ENCODE measurements at regions not wholly inside any gene's neighbourhood (a gene's known extent, or its start where the extent isn't known, plus 50 kb on each side); places are given as distances from the start of the nearest gene placed in this dataset.

- DNase-seq: no peak
Observed at GRCh38 chr7:26101361-26102151, 50.4 kb upstream of the NFE2L3 start.

DNA sequence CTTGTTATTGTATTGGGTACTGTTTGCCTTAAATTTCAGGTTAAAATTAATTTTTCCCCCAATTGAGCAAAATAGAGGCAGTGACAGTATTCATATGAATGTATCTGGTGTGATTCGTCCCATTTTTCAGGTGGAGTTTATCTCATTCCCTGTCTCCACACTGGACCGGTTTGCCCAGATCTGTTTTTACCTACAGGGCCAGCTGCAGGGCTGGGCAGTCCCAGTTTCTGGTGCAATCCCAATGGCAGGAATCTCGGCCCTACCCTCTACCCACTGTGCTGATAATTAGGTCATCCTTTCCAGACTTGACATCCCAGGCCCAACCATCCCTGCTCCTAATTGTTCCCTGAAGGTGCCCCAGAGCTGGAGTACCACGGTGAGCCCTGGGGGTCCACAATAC, 49.8 kb upstream of the NFE2L3 start:
- no peak for DNase-seq
